ENCODE measurements at regions not wholly inside any gene's neighbourhood (a gene's known extent, or its start where the extent isn't known, plus 50 kb on each side); places are given as distances from the start of the nearest gene placed in this dataset.

DNA sequence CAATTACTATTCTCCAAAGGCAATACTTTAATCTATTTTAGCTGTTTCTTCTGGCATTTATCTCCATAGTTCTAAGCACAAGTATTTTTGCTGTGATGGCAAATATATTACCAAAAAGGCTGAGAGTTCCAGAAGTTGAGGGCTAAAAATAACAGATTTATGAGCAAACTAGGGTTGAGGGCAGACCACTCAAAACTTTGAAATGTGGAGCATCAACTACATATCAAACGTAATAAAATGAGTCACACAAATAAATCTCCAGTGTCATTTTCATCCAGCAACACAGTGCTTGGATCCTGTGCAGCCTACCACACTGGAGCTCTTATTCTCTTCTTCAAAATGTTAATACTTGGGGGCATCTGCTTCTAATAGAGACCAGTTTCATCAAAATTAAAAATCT, 163.9 kb downstream of the HS3ST1 start:
- Histone ChIP-seq H3K36me3 (ENCODE audit: control insufficient read depth in 2 of 2, insufficient read depth in 1 of 2, low read length in 2 of 2) (no peaks in the 10 kb centered on the region), H3K9me3 (ENCODE audit: control insufficient read depth, insufficient read depth, low read depth, low read length) (no peaks in the 10 kb centered on the region), H3K27ac (ENCODE audit: extremely low read depth, low read depth, low read length) (no peak overlapping the region), H3K4me1 (ENCODE audit: control insufficient read depth, insufficient read depth, low read length) (no peaks in the 10 kb centered on the region), H3K4me3 (ENCODE audit: low read depth, low read length) (no peak overlapping the region)
- POLR2A ChIA-PET, result no interaction called here
- TF ChIP-seq, protein P1, sequence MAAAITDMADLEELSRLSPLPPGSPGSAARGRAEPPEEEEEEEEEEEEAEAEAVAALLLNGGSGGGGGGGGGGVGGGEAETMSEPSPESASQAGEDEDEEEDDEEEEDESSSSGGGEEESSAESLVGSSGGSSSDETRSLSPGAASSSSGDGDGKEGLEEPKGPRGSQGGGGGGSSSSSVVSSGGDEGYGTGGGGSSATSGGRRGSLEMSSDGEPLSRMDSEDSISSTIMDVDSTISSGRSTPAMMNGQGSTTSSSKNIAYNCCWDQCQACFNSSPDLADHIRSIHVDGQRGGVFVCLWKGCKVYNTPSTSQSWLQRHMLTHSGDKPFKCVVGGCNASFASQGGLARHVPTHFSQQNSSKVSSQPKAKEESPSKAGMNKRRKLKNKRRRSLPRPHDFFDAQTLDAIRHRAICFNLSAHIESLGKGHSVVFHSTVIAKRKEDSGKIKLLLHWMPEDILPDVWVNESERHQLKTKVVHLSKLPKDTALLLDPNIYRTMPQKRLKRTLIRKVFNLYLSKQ (tag by site-specific recombination; IDR thresholded peaks at IDR 0.05; ENCODE audit: borderline replicate concordance), result no peak
- TF ChIP-seq, protein P2, sequence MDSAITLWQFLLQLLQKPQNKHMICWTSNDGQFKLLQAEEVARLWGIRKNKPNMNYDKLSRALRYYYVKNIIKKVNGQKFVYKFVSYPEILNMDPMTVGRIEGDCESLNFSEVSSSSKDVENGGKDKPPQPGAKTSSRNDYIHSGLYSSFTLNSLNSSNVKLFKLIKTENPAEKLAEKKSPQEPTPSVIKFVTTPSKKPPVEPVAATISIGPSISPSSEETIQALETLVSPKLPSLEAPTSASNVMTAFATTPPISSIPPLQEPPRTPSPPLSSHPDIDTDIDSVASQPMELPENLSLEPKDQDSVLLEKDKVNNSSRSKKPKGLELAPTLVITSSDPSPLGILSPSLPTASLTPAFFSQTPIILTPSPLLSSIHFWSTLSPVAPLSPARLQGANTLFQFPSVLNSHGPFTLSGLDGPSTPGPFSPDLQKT (IDR thresholded peaks at IDR 0.05; ENCODE audit: borderline replicate concordance, low read depth, low read length), result no peak
- TF ChIP-seq, protein P3, sequence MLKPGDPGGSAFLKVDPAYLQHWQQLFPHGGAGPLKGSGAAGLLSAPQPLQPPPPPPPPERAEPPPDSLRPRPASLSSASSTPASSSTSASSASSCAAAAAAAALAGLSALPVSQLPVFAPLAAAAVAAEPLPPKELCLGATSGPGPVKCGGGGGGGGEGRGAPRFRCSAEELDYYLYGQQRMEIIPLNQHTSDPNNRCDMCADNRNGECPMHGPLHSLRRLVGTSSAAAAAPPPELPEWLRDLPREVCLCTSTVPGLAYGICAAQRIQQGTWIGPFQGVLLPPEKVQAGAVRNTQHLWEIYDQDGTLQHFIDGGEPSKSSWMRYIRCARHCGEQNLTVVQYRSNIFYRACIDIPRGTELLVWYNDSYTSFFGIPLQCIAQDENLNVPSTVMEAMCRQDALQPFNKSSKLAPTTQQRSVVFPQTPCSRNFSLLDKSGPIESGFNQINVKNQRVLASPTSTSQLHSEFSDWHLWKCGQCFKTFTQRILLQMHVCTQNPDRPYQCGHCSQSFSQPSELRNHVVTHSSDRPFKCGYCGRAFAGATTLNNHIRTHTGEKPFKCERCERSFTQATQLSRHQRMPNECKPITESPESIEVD (tag by site-specific recombination; IDR thresholded peaks at IDR 0.05), result no peak
- TF ChIP-seq TCF7L2 (IDR thresholded peaks at IDR 0.05; ENCODE audit: borderline replicate concordance, low read depth, low read length), result no peak
- TF ChIP-seq, protein P4, sequence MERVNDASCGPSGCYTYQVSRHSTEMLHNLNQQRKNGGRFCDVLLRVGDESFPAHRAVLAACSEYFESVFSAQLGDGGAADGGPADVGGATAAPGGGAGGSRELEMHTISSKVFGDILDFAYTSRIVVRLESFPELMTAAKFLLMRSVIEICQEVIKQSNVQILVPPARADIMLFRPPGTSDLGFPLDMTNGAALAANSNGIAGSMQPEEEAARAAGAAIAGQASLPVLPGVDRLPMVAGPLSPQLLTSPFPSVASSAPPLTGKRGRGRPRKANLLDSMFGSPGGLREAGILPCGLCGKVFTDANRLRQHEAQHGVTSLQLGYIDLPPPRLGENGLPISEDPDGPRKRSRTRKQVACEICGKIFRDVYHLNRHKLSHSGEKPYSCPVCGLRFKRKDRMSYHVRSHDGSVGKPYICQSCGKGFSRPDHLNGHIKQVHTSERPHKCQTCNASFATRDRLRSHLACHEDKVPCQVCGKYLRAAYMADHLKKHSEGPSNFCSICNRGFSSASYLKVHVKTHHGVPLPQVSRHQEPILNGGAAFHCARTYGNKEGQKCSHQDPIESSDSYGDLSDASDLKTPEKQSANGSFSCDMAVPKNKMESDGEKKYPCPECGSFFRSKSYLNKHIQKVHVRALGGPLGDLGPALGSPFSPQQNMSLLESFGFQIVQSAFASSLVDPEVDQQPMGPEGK (tag by site-specific recombination; IDR thresholded peaks at IDR 0.05), result no peak
- no peak for TF ChIP-seq ZNF626 (tag by site-specific recombination; IDR thresholded peaks at IDR 0.05)
- CTCF ChIA-PET, result no interaction called here

DNA sequence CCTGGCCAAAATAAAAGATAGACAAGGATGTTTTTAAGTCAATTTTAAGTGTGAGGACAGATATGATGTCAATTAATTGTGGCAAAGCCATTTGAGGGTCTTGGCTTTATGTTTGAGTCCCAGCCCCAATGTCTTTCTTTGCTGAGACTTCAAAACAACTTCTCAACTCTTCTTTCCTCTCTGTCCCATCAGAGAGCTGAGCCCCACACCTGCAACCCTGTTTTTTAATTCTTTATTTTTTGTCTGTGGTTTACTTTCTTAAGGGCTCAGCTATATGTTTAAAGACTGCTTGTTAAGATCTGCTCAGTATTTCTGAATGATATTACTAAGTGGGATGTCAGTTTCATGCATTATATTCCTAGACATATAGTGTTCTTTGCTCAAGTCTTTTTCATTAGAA, 164.3 kb downstream of the HS3ST1 start:
- no peak overlapping the region for H3K4me3 ChIP-seq (ENCODE audit: low read depth, low read length)
- no peak for TF ChIP-seq ZNF155 (tag by site-specific recombination; IDR thresholded peaks at IDR 0.05)
- TF ChIP-seq GFI1B (tag by site-specific recombination; IDR thresholded peaks at IDR 0.05), result no peak
- TF ChIP-seq ZNF785 (tag by site-specific recombination; IDR thresholded peaks at IDR 0.05), result no peak
- no peak for TF ChIP-seq ZNF146 (tag by site-specific recombination; IDR thresholded peaks at IDR 0.05)
- TF ChIP-seq ZNF654 (tag by site-specific recombination; IDR thresholded peaks at IDR 0.05; ENCODE audit: low read depth), result no peak
- TF ChIP-seq, protein P5, sequence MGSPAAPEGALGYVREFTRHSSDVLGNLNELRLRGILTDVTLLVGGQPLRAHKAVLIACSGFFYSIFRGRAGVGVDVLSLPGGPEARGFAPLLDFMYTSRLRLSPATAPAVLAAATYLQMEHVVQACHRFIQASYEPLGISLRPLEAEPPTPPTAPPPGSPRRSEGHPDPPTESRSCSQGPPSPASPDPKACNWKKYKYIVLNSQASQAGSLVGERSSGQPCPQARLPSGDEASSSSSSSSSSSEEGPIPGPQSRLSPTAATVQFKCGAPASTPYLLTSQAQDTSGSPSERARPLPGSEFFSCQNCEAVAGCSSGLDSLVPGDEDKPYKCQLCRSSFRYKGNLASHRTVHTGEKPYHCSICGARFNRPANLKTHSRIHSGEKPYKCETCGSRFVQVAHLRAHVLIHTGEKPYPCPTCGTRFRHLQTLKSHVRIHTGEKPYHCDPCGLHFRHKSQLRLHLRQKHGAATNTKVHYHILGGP (tag by site-specific recombination; IDR thresholded peaks at IDR 0.05), result no peak
- H3K27ac ChIP-seq (ENCODE audit: extremely low read depth, low read depth, low read length), result no peak overlapping the region
- H3K9me3 ChIP-seq (ENCODE audit: control insufficient read depth, insufficient read depth, low read depth, low read length), result no peaks in the 10 kb centered on the region
- H3K4me1 ChIP-seq (ENCODE audit: control insufficient read depth, insufficient read depth, low read length), result no peaks in the 10 kb centered on the region
- ChIA-PET POLR2A (no interaction called here), CTCF (no interaction called here)
- no peaks in the 10 kb centered on the region for H3K36me3 ChIP-seq (ENCODE audit: control insufficient read depth in 2 of 2, insufficient read depth in 1 of 2, low read length in 2 of 2)

DNA sequence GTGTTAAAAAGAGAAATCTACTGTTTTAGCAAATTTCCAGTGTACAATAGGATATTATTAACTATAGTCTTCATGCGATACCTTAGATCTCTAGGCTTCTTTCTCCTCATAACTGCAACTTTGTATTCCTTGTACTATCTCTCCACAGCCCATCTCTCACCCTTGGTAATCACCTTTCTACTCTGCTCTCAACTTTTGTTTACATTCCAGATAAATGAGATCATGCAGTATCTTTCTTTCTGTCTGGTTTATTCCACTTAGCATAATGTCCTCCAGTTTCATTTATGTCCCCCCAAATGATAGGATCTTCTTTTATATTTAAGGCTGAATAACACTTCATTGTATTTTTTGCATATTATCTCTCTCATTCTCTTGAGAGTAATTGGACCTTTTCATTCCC, 165.5 kb downstream of the HS3ST1 start:
- ChIA-PET POLR2A (no interaction called here), CTCF (no interaction called here)
- no peaks in the 10 kb centered on the region for H3K4me1 ChIP-seq (ENCODE audit: control insufficient read depth, insufficient read depth, low read length)
- H3K4me3 ChIP-seq (ENCODE audit: low read depth, low read length), result no peak overlapping the region
- no peaks in the 10 kb centered on the region for H3K36me3 ChIP-seq (ENCODE audit: control insufficient read depth in 2 of 2, insufficient read depth in 1 of 2, low read length in 2 of 2)
- no peaks in the 10 kb centered on the region for H3K9me3 ChIP-seq (ENCODE audit: control insufficient read depth, insufficient read depth, low read depth, low read length)
- no peak overlapping the region for H3K27ac ChIP-seq (ENCODE audit: extremely low read depth, low read depth, low read length)
- TF ChIP-seq, protein P5 (tag by site-specific recombination; IDR thresholded peaks at IDR 0.05), result no peak
- TF ChIP-seq, protein P4 (tag by site-specific recombination; IDR thresholded peaks at IDR 0.05), result no peak
- TF ChIP-seq ZNF677 (tag by site-specific recombination; IDR thresholded peaks at IDR 0.05), result no peak
- TF ChIP-seq ZBTB21 (tag by site-specific recombination; IDR thresholded peaks at IDR 0.05), result no peak
- TF ChIP-seq ZNF138 (tag by site-specific recombination; IDR thresholded peaks at IDR 0.05; ENCODE audit: borderline replicate concordance), result no peak
- TF ChIP-seq, protein P6, sequence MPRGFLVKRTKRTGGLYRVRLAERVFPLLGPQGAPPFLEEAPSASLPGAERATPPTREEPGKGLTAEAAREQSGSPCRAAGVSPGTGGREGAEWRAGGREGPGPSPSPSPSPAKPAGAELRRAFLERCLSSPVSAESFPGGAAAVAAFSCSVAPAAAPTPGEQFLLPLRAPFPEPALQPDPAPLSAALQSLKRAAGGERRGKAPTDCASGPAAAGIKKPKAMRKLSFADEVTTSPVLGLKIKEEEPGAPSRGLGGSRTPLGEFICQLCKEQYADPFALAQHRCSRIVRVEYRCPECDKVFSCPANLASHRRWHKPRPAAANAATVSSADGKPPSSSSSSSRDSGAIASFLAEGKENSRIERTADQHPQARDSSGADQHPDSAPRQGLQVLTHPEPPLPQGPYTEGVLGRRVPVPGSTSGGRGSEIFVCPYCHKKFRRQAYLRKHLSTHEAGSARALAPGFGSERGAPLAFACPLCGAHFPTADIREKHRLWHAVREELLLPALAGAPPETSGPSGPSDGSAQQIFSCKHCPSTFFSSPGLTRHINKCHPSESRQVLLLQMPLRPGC (tag by site-specific recombination; IDR thresholded peaks at IDR 0.05), result no peak
- no peak for TF ChIP-seq ZNF561 (tag by site-specific recombination; IDR thresholded peaks at IDR 0.05; ENCODE audit: borderline replicate concordance)
- TF ChIP-seq ZNF404 (tag by site-specific recombination; IDR thresholded peaks at IDR 0.05), result no peak
